ENCODE measurements at regions not wholly inside any gene's neighbourhood (a gene's known extent, or its start where the extent isn't known, plus 50 kb on each side); places are given as distances from the start of the nearest gene placed in this dataset.

DNA sequence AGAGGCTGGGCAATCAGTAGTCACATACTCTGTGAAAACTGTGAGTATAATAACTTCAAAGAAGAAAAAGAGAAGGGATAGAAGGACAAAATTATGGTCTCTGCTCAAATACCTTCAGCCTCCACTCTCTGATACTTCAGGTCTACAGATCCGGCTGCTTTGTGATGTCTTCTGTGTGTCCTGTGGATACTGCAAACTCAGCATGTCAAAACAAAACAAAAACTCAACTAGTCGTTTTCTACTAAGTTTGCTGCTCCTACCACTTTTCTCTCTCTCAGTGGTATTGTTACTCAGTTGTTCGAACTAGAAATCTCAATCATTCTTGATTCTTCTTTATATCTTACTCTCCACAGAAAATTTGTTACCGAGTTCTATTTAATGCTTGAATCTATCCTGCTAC lies 202.4 kb upstream of the ANK2 start:
- DNase-seq (ENCODE audit: low read depth in 2 of 2) = no peak

DNA sequence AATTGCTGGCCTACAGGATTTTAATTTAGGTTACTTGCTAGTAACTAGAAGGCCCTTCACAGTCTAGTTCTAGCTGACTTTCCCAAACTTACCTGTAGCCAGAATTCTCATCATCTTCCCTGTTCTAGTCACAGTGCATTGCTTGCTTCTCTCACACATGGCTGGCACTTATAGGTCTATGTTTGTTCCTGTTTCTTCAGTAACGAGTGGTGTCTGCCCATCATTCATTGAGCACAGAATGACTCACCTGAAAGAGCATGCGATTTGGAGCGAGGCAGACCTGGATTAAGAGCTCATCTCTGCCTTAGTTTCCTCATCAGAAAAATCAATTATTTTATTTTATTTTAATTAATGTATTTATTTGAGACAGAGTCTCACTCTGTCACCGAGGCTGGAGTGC lies 201.7 kb upstream of the ANK2 start:
- no peak for DNase-seq (ENCODE audit: low read depth in 2 of 2)

DNA sequence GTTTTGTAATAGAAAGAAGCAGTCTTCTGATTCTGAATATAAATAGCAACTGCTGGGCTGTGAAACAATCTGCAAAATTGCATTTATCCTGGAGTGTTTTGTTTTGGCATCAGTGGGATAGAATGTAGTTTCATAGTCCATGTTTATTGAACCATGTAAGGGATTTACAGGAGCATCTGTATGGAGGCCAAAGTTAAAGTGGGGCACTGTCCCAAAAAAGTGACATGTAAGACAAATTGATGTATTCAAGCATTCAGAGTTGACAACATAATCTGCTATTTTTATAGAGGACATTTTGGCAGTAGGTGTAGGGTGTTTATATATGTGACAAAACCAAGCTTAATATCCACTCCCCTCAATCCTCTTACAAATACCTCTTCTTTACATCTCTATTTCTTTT lies 200.5 kb upstream of the ANK2 start:
- no peak for DNase-seq (ENCODE audit: low read depth in 2 of 2)

DNA sequence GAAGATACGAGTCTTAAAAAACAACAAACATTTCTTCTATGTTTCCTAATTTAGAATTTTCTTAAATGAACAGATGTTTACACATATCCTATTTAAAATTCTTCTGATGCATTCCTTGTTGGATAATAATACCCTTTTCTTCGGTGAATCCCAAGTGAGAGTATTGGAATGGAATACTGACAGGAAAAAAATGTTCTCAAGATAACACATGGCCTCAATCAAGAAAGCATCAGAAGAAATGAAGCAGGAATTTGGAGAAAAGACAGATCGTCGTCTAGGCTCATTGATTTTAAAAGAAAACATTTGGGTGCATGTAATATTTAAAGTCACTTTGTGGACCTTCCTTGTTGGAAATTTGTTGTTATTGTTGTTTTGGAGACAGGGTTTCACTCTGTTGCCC lies 196.9 kb upstream of the ANK2 start:
- no peak for DNase-seq (ENCODE audit: low read depth in 2 of 2)

DNA sequence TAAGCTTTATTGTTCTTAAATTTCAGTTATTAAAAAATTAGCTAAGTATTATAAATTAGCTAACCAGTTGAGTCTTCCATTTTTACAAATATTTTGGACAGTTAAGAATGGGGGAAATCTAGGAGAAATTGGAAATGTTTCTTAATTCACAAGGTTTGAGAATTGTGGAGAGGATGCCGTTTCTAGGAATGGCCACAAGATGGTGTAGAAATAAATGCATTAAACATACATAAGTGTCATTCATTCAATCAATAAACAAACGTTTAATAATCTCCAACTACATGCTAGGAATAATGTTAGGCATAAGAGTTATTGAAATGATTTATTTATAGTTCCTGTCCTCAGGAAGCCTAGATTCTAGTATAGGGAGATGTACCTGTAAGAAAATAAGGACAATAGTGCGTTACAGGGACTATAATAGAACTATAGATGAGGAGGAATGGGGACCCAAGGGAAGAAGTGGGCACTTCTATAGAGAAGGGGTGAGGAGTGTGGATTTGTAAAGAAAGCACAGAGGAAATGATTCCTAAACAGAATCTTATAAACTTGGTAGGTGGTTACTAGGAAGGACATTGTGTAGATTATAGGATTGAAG lies 195.7 kb upstream of the ANK2 start:
- DNase-seq (ENCODE audit: low read depth in 2 of 2) = no peak

DNA sequence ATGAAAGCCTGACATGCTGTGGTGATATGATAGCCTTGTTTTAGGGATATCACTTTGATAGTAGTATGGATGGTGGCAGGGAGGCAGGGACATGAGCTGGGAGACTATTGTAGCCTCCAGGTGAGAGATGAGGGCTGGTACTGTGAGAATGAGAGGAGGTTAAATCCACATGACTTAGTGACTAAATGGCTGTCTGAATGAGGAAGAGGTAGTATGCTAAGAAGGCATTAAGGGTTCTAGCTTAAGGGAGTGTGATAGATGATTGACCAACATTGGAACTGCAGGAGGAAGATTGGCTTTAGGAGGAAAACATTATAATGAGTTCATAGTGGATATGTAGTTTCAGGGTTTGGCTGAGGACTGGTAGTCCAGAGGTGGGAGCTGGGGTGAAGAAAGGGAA lies 195.0 kb upstream of the ANK2 start:
- DNase-seq (ENCODE audit: low read depth in 2 of 2) = no peak

DNA sequence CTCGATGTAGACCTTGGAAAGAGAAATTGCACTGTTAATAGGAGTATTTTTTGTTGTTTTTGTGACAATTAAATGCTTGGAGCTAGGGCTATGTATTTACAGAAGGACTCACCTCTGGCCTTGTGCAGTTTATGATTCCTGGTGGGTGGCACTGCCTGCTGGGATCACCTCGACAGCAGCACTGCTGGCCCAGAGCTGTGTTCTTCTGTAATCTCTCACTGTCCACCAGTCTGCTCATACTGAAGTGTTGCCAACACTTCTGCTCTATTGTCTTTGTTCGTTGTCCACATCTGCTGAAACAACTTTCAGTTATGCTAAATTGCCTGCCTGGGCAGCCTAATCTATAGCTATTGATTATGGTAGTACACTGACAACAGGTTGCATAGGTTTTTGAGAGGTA lies 194.4 kb upstream of the ANK2 start:
- DNase-seq (ENCODE audit: low read depth in 2 of 2) = no peak

DNA sequence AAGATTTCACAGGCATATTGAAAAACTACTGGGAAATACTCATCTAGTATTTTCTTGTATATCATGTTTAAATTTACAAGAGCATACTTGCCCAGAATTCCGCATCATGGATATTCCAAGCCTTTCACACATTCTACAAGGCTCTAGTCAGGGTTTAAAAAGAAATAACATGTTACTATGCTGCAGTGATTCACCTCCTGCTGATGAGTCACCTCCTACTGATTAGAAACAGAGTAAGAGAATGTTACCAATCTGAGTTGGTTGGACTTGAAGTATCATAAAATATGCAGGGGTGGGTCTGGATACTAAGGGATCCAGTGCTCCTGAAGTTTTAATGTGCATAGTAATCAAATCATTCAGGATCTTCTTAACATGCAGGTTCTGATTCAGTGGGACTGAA lies 192.0 kb upstream of the ANK2 start:
- DNase-seq (ENCODE audit: low read depth in 2 of 2) = no peak

DNA sequence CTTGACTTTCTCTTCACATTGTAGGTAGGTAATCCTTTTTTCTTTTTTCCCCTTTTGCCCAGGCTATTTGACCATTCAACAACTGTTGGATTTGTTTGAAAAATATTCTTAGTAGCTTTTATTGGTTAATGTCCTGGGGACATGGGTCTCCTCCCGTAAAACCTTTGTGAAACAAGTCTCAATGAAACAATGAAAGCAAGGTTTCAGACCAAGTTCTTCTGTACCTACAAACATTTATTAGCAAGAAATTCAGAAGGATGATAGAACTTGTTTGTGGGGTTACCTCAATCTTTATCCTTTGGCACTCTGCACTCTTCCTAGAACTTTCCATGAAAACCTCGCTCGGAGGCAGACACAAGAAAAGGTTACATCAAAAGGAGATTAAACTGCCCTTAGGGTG lies 190.7 kb upstream of the ANK2 start:
- DNase-seq (ENCODE audit: low read depth in 2 of 2) = no peak

DNA sequence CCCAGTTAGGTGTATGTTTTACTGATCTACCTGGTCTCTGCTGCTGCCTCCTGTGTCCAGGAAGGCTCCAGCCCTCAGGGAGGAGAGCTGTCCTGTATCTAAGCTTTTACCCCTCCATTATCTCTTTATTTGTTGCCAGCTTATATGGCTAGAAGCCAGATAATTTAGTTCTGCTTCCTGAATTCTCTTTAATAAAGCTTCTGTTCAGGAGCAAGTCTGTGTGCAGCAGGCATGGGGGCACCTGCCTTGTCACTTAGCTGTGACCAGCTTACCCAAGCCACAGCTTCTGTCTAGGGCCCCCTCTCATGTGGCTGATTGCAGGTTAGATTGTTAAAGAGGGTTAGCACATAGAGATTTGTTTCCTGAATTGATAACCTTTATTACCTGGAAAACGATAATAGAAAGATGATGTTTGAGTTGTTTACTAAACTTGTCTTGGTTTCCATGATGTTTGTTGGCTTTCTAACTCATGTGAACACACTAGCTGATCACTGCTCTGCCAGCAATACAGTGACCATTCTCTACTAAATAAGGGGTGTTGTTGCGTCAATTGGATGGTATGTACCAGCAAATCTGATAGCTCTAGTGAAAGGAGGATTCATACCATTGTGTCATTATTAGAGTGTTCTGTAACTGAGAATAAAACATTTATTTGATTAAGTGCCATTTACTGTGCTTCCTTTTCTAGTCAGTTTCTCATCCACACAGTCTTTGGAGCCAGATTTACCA lies 189.8 kb upstream of the ANK2 start:
- DNase-seq (ENCODE audit: low read depth in 2 of 2) = no peak

DNA sequence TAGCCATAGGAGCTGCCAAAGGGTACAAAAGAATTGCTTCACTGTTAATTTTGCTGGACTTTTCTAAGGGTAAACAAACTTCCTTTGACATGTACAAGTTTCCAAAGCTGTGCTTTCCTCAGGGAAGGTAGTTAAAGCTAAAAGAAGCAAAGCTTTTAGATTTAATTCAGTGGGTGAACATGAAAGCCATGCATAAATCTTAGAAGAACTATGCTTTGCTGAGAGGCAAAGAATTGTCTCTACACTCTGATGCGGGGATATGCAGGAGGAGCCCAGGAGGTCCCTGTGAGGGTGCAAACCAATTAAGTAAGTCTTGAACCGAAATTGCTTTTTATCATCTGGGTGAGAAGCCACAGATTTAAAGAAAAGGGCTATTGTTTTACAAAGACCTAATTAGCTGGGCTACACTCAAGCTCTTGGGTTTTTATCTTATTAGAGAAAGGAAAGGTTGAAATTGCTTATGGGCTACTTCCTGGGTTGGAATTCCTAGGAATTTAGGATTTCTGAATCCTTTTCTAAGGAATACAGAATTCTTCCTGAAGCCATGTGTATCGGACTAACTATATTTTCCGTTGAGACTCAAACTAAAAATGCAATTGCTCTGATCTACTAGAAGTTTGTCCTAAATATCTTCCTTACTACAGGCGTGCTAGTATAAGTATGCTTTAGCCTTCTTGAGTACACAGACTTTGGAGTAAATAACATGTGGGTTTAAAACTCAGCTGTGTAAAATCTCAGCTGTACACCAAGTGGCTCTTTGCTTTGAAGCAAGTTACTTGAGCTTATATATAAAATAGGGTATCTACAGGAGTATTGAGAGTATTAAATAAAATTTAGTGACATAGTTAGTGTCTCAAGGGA lies 188.4 kb upstream of the ANK2 start:
- DNase-seq (ENCODE audit: low read depth in 2 of 2) = no peak

DNA sequence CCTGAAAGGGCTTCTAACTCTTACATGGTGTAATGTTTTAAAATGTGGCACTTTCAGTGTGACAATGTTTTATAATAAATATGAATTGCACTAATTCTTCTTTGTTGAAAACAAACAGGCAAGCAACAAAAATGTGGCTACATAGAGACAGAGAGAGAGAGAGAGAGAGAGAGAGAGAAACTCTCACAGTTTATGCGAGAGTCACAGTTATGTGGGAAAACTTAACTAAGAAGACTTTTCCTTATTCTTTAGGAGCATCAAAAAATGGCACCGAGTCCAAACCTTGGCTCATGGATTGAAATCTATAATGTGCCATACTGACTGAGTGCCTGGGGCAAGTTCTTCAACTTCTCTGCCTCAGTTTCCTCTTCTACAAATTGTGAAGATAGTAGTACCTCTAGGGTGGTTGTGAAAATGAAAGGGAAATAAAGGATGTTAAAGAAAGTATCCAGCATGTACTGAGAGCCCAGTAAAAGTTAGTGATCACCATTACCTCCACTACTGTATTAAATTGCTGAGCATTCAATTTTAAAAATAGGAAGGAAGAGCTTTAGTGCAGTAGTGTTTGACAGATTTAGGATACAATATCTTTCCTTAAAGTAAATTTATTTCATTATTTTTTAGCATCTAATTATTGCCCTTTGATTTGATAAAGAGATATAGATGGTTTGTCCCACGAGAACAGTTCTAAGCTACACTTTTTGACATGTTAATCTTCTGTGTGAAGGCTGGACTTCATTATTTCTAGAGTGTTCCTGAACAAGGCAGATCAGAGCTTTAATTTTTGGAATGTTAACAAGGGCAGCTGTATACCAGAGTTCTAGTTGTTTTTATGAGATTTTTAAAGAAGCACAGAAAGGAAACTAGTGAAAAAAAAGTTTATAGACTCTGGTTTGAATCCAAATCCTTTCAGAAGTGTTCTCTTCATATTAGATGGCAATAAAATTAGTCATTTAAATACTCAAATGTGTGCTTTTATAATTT lies 187.5 kb upstream of the ANK2 start:
- no peak for DNase-seq (ENCODE audit: low read depth in 2 of 2)

DNA sequence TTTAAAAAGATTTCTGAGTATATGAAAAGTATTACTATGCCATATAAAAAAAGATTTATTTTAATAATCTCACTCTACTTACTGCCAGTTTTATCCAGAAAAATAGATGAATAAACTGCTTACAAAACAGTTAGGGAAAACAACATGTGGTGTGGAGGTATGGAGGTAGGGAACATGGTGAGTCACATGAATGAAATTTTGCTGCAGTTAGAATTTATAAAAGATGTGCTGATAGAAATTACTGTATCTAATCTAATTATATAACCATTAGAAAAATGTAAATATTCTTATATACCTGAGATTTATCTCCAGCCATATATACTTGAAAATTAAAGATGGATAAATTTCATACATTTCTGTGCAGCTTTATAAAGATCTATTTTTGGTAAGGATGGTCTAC lies 184.0 kb upstream of the ANK2 start:
- DNase-seq (ENCODE audit: low read depth in 2 of 2) = no peak

DNA sequence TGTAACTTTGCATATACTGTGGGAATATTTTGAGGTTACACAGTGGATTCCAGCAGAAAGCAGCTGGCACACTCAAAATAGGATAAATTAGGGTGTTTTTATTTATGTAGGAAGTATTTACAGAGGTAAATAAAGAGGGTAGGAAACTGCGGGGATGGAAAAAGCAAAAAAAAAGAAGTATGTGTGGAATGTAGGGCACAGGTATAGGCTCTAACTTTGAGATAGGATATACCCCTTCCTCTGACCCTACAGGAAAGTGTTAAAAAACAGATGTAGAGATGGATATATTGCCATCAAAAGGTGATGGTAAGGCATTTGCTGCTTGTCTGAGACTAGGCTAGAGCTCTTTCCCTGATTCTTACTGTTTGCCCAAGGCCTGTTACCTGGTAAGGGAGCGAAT lies 173.1 kb upstream of the ANK2 start:
- no peak for DNase-seq (ENCODE audit: low read depth in 2 of 2)

DNA sequence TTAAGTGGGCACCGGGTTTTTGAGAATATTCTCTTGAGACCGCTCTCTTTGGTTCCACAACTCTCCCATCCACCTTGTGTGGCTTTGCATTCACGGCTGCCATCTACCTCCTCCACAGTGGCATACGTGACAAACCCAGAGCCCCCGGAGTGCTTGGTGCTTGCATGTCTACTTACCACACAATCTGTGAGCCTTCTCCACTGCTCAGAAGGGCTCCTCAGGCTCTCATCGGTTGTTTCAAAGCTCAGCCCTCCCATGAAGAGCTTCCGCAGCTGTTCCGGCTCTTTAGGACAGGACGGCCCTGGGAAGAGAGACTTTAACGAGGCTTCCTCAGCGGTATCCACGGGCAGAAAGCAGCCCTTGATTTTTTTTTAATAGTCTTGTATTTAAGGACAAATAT lies 167.6 kb upstream of the ANK2 start:
- no peak for DNase-seq (ENCODE audit: low read depth in 2 of 2)

DNA sequence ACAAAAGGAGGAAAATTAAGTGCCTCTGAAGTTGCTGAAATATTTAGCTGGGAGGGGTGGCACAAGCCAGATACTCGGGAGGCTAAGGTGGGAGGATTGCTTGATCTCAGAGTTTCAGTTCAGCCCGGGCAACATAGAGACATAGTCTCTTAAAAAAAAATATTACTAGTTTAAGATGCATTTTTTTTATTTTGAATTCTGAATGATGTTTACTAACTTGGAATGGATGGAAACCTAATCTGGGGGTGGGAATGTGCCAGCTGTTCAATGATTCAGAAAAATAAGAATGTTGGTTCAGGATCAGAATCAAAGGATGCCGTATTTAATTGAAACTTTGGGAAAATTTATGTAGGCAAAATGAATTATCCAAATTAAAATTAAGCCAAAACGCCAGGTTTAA lies 167.2 kb upstream of the ANK2 start:
- DNase-seq (ENCODE audit: low read depth in 2 of 2) = no peak

DNA sequence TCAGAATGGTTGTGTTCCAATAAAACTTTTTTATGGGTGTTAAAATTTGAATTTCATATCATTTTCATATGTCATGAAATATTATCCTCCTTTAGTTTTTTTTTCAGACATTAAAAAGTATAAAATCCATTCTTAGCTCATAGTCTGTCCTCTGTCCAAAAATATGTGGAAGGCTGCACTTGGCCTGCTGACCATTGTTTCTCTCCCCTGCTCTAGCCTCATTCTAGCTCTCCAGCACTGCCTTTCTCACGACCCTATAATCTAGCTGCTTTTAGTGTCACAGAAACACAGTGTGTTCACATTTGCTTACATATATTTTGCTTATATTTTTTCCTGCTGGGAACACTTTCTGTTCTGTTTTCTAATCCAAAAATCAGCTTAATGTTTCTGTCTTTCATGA lies 165.0 kb upstream of the ANK2 start:
- DNase-seq (ENCODE audit: low read depth in 2 of 2) = no peak

DNA sequence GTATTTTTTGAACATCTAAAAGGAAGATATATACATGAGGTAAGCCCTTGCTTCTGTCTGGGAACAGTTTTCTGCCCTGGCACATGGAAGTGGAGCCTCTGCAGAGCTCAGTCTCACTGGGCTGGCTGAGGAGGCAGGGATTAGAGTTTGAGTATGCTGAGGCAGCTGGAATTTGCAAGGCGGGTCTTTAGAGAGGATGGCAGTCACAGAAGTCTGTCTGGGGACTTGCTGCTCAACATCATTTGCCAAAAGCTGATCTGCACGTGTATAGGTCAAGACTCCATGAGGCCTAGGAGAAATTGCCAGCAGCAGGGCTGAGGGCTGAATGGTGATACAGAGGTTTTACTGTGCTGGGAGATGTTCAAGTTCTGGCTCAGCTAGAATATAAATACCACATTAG lies 163.6 kb upstream of the ANK2 start:
- no peak for DNase-seq (ENCODE audit: low read depth in 2 of 2)

DNA sequence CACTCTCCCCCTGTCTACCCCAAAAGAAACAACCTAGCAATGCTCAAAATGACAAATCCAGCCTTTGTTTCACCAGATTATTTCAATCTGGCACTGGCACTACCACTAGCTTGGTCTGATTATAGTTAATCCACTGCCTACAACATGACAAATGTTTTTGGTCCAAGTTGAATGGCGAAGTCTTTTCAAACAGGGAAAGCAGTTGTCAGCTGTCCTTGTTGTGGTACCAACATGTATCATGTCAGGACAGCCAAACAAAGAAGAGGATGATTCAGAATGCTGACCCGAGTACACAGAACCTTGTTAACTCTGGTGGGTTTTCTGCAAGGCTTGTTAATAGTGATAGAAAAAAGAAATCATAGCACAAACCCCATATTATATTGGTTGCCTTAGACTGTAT lies 160.8 kb upstream of the ANK2 start:
- no peak for DNase-seq (ENCODE audit: low read depth in 2 of 2)

DNA sequence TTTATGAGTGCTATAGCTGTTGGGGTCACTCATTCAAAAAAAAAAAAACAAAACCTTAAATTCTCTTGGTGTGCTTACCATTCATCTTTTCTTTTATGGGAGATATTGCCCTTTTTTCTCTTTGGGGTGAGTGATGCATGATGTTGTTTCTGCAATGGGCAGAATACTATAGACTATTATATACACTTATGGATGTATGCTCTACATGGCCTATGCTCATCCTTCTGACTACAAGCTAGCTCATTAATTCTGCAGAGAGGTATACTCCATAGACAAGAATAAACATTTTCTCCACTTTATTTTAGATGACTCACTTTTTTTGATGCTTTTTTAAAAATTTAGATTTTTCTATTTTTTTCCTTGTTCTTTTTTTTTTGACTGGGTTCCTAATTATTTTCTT lies 160.3 kb upstream of the ANK2 start:
- DNase-seq (ENCODE audit: low read depth in 2 of 2) = no peak

DNA sequence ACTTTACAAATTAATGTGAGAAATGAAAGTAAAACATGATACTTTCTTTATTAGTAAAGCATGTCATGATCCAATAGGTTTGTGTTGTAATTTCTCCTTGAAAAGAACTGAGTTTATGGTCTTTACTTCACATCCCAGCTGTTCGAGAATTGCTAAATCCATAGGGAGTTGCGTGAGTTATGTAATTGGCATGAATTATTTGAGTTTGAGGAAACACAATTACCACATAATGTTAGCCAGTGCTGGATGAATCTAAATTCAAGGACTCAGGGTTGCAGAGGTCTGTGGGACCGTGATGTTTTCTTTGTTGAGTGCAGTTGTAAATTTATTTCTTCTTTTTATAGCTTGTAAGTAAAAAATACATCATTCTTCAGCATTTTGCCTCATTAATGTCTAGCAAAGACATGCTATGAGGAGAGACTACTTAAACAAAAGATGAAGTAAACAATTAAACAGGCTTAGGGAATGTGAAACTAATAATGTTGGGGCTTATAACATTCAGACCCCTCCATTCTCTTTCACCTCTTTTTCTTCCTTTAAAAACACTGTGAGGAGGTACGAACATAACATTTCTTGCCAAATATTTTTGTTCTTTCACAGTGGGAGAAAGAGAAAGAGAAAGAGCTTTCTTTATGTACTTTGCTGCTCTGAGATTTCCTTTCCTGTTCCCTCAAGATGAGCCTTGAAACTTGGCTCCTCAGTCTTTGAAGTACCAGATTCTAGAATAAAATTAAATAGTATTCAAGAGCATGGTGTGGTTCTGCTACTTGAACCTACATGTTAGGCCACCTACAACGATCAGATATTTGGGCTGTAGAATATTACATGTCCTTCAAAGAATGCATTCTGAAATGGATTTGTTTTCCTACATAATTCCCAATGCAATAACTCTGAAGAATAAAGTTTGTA lies 159.6 kb upstream of the ANK2 start:
- DNase-seq (ENCODE audit: low read depth in 2 of 2) = no peak
